GM21737 (cell line): ENCODE measurements at regions not wholly inside any gene's neighbourhood (a gene's known extent, or its start where the extent isn't known, plus 50 kb on each side); places are given as distances from the start of the nearest gene placed in this dataset.
"Not testable (repeated sequence)": the region's sequence is repeated elsewhere in the genome, so short reads cannot be mapped to it uniquely, and the experiment has no call there.

Experiments used
- ATAC-seq: cut with Tn5 transposase; IDR thresholded peaks from one replicate; pipeline ENCODE4 v1.9.1; 2021; ENCODE audit warnings: mild to moderate bottlenecking, moderate library complexity; ENCODE audit not compliant: unreplicated experiment

DNA sequence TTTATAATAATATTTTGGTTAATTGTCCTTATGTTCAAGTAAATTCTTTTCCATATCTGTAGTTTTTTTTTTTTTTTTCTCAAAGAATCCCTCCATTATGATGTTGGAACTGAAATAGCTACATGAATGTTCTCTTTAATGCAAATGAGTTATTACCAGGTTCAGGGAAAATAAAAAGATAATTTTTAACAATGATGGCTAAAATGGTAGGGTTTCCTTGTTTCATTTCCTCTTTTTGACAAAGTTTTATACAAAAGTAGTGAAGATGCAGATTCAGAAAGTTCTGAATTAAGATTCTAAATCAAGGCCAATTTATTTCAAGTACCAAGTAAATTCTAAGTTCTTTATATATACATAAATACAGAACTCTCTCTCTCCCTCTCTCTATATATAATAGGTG is 779.0 kb upstream of the INTU start:
- ATAC-seq: no peak

DNA sequence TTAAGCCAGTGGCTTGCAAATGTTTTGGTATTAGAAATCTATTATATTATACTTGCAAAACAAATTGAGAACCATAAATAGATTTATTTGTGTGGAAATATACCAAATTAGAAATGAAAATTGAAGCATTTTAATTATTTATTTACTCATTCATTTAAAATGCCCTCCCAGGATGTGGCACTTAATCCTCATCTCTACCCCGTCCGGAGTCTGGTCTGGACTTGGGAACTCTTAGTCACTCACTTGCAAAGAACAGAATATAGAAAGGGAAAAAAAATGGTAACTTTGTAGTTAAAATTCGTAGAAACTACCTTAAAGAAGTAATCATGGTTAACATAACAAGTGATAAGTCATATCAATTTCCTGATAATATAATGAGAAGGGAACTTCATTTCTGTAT is 775.9 kb upstream of the INTU start:
- no peak for ATAC-seq

DNA sequence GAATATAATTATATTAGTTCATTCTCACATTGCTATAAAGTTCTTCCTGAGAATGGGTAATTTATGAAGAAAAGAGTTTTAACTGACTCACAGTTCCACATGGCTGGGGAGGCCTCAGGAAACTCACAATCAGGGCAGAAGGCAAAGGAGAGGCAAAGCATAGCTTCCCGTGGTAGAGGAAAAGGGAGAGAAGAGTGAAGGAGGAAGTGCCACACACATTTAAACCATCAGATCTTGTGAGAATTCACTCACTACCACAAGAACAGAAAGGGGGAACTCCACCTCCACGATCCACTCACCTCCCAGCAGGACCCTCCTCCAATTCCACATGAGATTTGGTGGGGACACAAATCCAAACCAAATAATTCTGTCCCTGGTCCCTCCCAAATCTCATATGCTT is 773.4 kb upstream of the INTU start:
- no peak for ATAC-seq

DNA sequence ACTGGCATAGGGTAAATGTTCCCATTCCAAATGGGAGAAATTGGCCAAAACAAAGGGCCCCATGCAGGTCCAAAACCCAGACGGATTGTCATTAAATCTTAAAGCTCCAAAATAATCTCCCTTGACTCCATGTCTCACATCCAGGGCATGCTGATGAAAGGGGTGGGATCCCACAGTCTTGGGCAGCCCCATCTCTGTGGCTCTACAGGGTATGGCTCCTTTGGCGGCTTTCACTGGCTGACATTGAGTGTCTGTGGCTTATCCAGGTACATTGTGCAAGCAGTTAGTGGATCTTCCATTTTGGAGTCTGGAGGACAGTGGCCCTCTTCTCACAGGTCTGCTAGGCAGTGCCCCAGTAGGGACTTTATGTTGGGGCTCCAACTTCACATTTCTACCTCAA is 772.9 kb upstream of the INTU start:
- ATAC-seq: no peak

DNA sequence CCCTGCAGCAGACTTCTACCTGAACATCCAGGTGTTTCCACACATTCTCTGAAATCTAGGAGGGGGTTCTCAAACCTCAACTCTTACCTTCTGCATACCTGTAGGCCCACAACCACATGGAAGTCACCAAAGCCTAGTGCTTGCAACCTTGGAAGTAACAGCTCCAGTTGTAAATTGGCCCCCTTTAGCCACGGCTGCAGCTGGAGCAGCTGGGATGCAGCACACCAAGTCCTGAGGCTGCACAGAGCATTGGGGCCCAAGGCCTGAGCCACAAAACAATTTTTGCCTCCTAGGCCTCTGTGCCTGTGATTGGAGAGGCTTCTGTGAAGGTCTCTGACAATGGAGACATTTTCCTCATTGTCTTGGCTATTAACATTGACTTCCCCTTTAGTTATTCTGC is 772.4 kb upstream of the INTU start:
- no peak for ATAC-seq

DNA sequence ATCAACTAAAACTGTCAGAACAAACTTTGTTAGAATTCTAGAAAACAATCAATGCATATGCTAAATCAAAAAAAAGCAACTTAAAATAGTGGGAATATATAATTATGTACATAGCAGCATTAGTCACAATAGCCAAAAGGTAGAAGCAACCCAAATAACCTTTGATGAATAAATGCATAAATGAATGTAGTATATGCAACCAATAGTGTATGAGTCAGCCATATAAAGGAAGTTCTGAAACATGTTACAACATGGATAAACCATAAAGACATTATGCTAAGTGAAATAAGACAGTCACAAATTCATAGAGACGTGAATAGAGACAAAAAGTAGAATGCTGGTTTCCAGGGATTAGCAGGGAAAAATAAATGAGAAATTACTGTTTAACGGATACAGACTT is 762.8 kb upstream of the INTU start:
- no peak for ATAC-seq

DNA sequence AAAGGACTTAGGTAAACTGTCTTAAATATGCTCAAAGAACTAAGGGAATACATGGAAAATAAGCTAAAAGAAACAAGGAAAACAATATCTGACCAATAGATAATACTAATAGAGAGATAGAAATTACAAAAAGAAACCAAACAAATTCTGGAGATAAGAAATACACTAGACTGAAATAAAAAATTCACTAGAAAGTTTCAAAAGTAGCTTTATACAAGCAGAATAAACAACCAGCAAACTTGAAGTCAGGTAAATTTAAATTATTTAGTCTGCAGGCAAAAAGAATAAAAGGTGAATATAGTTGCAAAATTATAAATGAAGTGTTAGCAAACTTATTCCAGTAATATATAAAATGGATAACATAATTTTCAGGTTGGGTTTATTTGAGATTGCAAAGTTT is 760.9 kb upstream of the INTU start:
- ATAC-seq: no peak

DNA sequence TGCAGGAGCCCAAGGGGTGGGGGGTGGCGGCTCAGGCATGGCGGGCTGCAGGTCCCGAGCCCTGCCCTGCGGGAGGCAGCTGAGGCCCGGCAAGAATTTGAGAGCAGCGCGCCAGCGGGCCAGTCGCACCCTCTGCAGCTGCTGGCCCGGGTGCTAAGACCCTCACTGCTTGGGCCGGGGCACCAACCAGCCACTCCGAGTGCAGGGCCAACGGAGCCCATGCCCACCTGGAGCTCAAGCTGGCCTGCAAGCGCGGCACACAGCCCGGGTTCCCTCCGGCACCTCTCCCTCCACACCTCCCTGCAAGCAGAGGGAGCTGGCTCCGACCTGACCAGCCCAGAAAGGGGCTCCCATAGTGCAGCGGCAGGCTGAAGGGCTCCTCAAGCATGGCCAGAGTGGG is 758.2 kb upstream of the INTU start:
- no peak for ATAC-seq

DNA sequence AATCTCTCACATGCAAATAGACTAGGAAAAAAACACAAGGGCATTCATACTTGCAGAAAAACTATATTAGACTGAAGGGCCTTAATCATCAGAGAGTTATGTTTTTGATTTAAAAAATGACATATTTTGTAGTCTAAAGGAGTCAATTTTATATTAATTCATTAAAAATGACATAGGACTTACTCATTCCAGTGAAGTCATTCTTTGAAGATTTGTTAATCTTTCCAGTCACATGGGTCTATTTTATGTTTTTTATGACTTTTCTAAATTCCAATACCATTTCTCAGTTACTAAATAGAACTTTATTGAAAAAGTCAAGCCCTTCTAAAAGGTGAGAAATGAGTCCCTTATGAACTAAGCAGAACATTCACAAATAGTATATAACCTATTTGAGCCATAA is 743.8 kb upstream of the INTU start:
- ATAC-seq: no peak

DNA sequence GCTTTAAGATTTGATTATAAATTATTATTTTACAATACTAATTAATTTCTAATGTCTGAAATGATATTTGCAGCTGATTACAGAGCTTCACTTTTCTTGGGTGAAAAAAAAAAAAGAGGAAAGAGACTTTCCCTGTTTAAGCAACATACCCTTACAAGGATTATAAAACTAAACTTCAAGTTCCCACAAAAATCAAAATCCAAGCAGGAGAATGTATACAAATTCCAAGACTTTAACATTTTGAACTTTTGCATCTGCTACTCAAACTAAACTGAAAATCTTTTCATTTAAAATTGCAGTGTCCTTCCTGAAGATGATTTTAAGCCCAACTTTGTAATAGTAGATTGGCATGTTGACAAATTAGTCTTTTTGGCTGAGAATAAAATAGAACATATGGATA is 742.4 kb upstream of the INTU start:
- no peak for ATAC-seq

DNA sequence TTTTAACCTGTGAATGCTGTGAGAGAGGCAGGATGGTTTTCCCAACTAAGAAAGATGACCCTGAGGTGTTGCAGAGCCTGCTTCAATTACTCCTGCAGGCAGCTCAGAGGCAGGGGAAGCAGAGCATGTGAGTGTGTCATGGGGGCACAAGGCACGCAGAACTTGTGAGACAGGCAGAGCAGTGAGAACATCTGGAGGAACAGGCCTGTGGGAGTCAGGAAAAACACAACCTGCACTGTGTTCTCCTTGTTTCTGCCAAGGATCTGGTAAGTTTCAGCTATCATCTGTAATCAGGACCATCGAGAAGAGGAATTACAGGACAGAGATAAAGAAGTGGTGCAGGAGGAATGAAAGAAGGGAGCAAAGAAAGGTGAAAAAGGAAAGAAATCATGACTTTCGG is 741.8 kb upstream of the INTU start:
- no peak for ATAC-seq

DNA sequence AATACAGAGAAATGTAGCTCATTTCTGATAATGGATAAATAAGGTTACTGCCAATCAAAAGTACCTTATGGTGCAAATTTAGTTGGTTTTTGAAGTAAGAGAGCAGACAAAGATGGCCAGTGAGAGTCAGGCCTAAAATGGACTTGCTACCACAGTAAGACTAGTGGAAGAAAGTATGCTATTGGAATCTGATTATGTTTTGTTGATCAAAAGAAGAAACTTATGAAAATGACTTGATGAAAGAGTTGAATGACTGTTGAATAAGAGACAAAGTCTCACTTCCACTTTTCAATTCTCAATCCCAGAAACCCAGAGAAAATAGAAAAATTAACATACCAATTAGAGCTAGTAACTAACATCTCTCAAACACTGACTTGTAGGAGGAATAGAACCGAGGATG is 737.8 kb upstream of the INTU start:
- ATAC-seq: no peak

DNA sequence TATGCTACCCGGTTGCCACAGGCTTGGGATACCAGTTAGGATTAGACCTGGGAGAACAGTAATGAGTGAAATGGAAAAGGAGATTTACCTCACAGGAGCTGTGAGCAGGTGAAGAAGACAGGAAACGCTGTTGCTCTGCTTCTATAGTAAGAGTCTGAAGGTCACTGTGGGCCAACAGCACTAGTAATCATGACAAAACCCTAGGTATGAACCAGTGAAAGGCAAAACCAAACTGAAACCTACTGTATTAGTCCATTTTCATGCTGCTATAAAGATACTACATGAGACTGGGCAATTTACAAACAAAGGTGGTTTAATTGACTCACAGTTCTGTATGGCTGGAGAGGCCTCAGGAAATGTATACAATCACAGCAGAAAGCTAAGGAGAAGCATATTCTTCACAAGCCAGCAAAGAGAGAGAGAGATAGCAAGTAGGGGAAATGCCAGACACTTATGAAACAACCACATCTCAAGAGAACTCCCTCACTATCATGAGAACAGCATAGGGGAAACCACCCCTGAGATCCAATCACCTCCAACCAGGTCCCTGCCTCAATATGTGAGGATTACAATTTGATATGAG is 736.7 kb upstream of the INTU start:
- ATAC-seq: no peak

DNA sequence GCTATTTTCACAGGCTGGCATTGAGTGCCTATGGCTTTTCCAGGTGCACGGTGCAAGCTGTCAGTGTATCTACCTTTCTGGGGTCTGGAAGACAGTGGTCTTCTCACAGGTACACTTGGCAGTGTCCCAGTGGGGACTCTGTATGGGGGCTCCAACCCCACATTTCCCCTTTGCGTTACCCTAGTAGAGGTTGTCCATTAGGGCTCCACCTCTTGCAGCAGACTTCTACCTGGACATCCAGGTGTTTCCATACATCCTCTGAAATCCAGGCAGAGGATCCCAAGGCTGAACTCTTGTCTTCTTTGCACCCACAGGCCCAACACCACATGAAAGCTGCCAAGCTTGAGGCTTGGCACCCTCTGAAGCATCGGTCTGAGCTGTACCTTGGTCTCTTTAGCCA is 735.7 kb upstream of the INTU start:
- ATAC-seq: no peak

DNA sequence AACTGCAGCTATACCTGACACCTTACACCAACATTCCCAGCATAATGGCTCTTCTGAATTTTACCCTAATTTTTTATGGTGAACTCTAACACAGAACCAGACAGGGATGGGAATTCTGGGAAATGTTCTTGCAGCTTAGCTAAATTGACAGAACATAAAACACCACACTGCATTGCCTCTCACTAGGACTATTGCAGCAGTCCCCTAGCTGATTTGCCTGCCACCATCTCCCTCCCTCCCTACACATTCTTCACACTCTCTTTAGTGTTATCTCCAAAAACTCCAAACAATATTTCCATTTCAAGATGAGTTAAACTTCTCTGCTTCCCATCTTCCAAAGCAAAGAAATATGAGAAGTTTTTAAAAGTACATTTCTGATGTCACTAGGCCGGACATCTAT is 733.9 kb upstream of the INTU start:
- no peak for ATAC-seq

DNA sequence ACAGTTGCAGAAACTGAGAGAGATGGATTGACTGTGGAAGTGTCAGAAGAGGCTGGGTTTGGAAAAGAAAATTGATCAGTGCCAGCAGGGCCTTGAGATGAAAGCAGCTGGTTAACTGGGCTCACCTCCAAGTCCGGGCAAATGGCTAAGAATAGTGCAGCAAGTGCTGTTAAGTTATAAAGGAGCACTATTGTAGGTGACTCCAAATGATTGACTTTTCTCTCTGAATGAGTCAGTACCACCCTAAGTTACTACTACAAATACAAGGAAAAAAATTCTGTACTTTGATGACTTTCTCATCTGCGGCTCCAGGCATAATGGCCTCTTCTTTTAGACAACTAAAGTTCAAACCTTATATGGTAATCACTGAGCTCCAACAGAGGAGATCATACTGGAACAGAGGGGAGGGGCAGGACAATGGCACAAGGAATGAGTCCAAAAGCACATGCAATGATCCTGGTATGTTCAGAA is 733.4 kb upstream of the INTU start:
- ATAC-seq: no peak

DNA sequence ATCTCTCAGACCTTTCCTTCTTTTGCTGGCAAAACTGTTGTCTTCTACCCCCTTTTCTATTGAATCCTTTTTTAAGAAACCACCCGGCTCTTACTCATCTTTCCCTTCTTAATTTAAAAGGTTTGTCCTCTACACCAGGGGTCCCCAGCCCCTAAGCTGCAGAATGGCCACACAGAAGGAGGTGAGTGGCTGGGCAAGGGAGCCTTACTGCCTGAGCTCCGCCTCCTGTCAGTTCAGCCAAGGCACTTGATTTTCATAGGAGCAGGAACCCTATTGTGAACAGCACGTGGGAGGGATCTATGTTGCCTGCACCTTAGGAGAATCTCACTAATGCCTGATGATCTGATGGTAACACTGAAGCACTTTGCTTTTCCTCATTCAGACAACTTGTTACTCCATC is 726.3 kb upstream of the INTU start:
- no peak for ATAC-seq

DNA sequence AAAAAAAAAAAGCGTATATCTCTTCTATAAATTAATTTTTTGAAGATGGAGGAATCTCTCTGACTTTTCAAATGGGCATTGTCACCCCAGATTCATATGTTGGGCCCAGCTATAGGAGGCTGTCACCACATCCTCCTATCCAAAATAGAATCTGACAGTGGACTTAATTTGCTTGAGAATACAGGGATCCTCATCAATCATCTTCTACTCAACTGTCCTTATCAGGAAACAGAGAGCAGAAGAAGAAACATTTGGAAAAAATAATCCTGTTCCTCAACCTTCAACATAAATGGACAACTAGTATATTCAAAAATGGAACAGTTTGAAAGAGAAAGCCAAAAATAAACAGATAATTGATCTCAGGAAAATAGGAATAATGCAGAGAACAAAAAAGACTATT is 725.4 kb upstream of the INTU start:
- ATAC-seq: no peak

DNA sequence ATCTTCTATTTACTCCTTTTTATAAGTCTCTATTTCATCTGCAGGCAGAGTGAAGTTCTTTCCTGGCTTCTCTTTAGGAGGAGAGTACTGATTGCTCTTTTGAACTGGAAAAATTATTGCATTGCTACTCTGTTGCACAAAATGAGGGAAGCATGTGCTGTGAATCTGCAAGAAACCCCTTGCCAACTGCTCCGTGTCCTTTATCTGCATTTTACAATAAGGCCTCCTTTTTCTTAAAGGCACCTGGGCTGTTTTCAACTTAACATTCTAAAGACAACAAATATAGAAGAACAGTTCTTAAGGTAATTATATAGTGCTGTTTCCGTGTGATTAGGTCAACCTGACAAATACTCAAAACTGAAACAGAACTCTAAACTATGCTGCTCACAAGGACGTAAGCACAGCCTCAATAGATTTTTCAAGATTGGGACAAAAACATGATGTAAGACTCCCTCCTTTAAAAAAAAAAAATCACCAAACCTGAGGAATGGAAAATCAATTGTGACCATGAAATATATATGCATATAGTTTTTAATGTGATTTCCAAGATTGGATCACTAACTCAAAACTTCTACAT is 716.6 kb upstream of the INTU start:
- no peak for ATAC-seq

DNA sequence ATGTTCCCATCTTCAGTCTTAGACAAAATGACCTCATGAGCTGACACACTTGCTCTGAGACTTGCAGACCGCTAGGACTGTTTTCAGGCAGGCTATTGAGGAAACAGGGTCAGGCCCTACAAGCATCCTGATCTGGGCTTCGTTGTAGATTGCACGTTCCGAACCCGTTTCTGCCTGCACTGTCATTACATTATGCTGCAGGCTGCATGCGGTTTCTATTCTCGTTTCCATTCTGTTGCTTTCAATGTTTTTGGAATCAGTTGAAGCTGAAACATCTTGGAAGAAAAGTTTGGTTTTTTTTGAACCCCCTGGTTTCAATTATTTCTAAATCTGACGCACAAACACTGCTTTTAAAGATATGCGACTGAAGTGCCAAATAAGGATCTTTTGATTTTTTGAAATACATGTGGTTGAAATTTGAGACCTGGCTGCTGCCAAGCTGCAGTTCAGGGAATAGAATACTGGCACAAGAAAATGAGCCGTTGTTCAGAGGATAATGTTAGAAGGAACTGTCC is 716.1 kb upstream of the INTU start:
- no peak for ATAC-seq

DNA sequence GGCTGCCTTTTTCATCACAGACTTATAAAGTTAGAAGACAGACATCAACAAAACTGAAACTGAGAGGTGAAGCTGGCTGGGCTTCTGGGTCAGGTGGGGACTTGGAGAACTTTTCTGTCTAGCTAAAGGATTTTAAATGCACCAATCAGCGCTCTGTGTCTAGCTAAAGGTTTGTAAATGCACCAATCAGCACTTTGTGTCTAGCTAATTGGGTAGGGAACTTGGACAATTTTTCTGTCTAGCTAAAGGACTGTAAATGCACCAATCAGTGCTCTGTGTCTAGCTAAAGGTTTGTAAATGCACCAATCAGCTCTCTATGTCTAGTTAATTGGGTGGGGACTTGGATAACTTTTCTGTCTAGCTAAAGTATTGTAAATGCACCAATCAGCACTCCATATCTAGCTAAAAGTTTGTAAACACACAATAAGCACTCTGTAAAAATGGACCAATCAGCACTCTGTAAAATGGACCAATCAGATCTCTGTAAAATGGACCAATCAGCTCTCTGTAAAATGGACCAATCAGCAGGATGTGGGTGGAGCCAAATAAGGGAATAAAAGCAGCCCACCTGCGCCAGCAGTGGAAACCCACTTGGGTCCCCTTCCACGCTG is 710.3 kb upstream of the INTU start:
- not testable (repeated sequence) for ATAC-seq

DNA sequence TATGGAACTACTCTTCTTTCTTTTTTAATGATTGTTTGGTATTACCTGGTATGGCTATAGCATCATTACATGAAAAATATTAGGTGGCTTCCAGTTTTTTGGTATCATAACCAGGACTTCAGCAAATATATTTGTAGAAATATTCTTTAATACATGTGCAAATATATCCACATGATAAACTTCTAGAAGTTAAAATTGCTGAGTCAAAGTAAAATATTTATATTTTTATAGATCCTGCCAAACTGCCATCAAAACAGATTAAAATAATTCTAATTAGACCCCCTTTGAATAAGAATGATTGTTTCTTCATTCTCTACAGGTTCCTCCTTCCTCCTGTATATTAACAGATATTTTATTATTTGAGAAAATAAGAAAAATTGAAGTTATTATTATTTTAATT is 708.5 kb upstream of the INTU start:
- no peak for ATAC-seq

DNA sequence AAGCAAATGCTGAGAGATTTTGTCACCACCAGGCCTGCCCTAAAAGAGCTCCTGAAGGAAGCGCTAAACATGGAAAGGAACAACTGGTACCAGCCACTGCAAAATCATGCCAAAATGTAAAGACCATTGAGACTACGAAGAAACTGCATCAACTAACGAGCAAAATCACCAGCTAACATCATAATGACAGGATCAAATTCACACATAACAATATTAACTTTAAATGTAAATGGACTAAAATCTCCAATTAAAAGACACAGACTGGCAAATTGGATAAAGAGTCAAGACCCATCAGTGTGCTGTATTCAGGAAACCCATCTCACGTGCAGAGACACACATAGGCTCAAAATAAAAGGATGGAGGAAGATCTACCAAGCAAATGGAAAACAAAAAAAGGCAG is 702.7 kb upstream of the INTU start:
- ATAC-seq: not testable (repeated sequence)
